K562 (cell line): ENCODE measurements at regions not wholly inside any gene's neighbourhood (a gene's known extent, or its start where the extent isn't known, plus 50 kb on each side); places are given as distances from the start of the nearest gene placed in this dataset.

Experiments used
- CTCF ChIP-seq, 3 experiments: IDR thresholded peaks in 2 of 3; conservative IDR thresholded peaks in 1 of 3; 2 replicates each; pipeline ENCODE4 v1.5.1; 2011 to 2012; ENCODE audit warnings: low read length in 3 of 3, mild to moderate bottlenecking in 3 of 3, control low read depth in 2 of 3, improper control_type of control experiment in 1 of 3, inconsistent platforms in 1 of 3, low read depth in 1 of 3, mixed read lengths in 1 of 3, moderate library complexity in 1 of 3; ENCODE audit not compliant: insufficient read depth in 2 of 3
- MXD1 ChIP-seq: fragments of 250-450 bp; sonication (Bioruptor Pico); IDR thresholded peaks from 2 replicates; pipeline ENCODE4 v1.8.0; 2021; ENCODE audit warnings: borderline replicate concordance, mild to moderate bottlenecking, moderate library complexity; ENCODE audit not compliant: poor library complexity, severe bottlenecking
- NFRKB ChIP-seq: fragments of 450-650 bp; IDR thresholded peaks from 2 replicates; pipeline ENCODE4 v1.6.1; 2016; ENCODE audit warnings: low read depth
- SOX6 ChIP-seq: fragments of 450-650 bp; IDR thresholded peaks from 2 replicates; pipeline ENCODE4 v1.6.1; 2014; ENCODE audit warnings: mild to moderate bottlenecking
- TEAD4 ChIP-seq, 2 experiments: sonication (generic) in 1 of 2; formaldehyde crosslinking in 1 of 2; IDR thresholded peaks; 2 replicates each; pipeline versions ENCODE4 v1.6.1 to v1.8.0; 2012 to 2022; ENCODE audit warnings: borderline replicate concordance in 1 of 2, inconsistent platforms in 1 of 2, low read length in 1 of 2, mild to moderate bottlenecking in 1 of 2, missing genetic modification reagents in 1 of 2

GRCh38 chr16:86701286-86701975 lies 123.1 kb downstream of the FOXL1 start:
- TF ChIP-seq NFRKB (no peak), MXD1 (CRISPR knock-in tag) (no peak), TEAD4 (IDR thresholded peaks at IDR 0.05; ENCODE audit: low read length) (no peak), TEAD4 (CRISPR knock-in tag; IDR thresholded peaks at IDR 0.05; ENCODE audit: borderline replicate concordance) (no peak), SOX6 (no peak), CTCF (IDR thresholded peaks at IDR 0.05 in 2 of 3, conservative IDR thresholded peaks at IDR 0.05 in 1 of 3; ENCODE audit: insufficient read depth in 2 of 3, low read depth in 1 of 3, low read length in 3 of 3) (no peak)
